WTC11 (cell line): ENCODE measurements at regions not wholly inside any gene's neighbourhood (a gene's known extent, or its start where the extent isn't known, plus 50 kb on each side); places are given as distances from the start of the nearest gene placed in this dataset.

Experiments used
- ATAC-seq: fragments of 200-7000 bp; cut with Tn5 transposase; 2 replicates; pipeline ENCODE4 v1.10.0; 2021; ENCODE audit warnings: mild to moderate bottlenecking, moderate library complexity
- CTCF ChIA-PET: fragments of 300-600 bp; sonication (Branson Sonifier 250); formaldehyde crosslinking; loops from one replicate; lab custom pipeline; 2021; ENCODE audit warnings: antibody characterized with exemption; lab: Charles Lee
- POLR2A ChIA-PET: fragments of 350-600 bp; sonication (Branson Sonifier 250); formaldehyde crosslinking; loops from one replicate; lab custom pipeline; 2021; ENCODE audit warnings: antibody characterized with exemption; lab: Charles Lee
- DNase-seq: peaks from one replicate; pipeline ENCODE4 v3.0.0; 2021; ENCODE audit warnings: low spot score
- H3K27ac Mint-ChIP-seq: 2 replicates; pipeline ENCODE4 v1.8.0; 2021; ENCODE audit warnings: mixed read lengths
- H3K27me3 Mint-ChIP-seq: 2 replicates; pipeline ENCODE4 v1.8.0; 2021; ENCODE audit warnings: low read depth, mild to moderate bottlenecking, moderate library complexity, mixed read lengths
- H3K36me3 Mint-ChIP-seq: 2 replicates; pipeline ENCODE4 v1.8.0; 2021; ENCODE audit warnings: mixed read lengths
- H3K4me1 Mint-ChIP-seq: 2 replicates; pipeline ENCODE4 v1.8.0; 2022; ENCODE audit warnings: mixed read lengths
- H3K4me3 Mint-ChIP-seq: 2 replicates; pipeline ENCODE4 v1.8.0; 2021; ENCODE audit warnings: mild to moderate bottlenecking, moderate library complexity, mixed read lengths
- H3K9me3 Mint-ChIP-seq: 2 replicates; pipeline ENCODE4 v1.8.0; 2021; ENCODE audit warnings: mixed read lengths
- CBFB ChIP-seq: sonication (generic); formaldehyde crosslinking; IDR thresholded peaks from 2 replicates; pipeline ENCODE4 v1.8.1; 2022; ENCODE audit warnings: mild to moderate bottlenecking, low read depth, missing genetic modification reagents
- CDX4 ChIP-seq: fragments of 250-450 bp; sonication (Bioruptor Pico); IDR thresholded peaks from 2 replicates; pipeline ENCODE4 v1.9.0; 2021; ENCODE audit warnings: moderate library complexity, mild to moderate bottlenecking, inconsistent platforms, borderline replicate concordance
- CREB1 ChIP-seq: sonication (generic); formaldehyde crosslinking; IDR thresholded peaks from 2 replicates; pipeline ENCODE4 v1.8.0; 2023; ENCODE audit warnings: mild to moderate bottlenecking, missing genetic modification reagents
- JUN ChIP-seq: sonication (generic); formaldehyde crosslinking; IDR thresholded peaks from 2 replicates; pipeline ENCODE4 v1.8.0; 2023; ENCODE audit warnings: mild to moderate bottlenecking, missing genetic modification reagents
- OVOL2 ChIP-seq: fragments of 250-450 bp; sonication (Bioruptor Pico); IDR thresholded peaks from 2 replicates; pipeline ENCODE4 v1.9.0; 2021; ENCODE audit warnings: mild to moderate bottlenecking, borderline replicate concordance
- RORB ChIP-seq: fragments of 250-450 bp; sonication (Bioruptor Pico); IDR thresholded peaks from 2 replicates; pipeline ENCODE4 v1.9.0; 2021; ENCODE audit warnings: mild to moderate bottlenecking
- ZNF121 ChIP-seq: sonication (generic); formaldehyde crosslinking; IDR thresholded peaks from 2 replicates; pipeline ENCODE4 v1.8.0; 2023; ENCODE audit warnings: missing genetic modification reagents
- ZNF532 ChIP-seq: fragments of 250-450 bp; sonication (Bioruptor Pico); IDR thresholded peaks from 2 replicates; pipeline ENCODE4 v1.9.0; 2021; ENCODE audit warnings: mild to moderate bottlenecking, borderline replicate concordance
- ZSCAN18 ChIP-seq: fragments of 250-450 bp; sonication (Bioruptor Pico); IDR thresholded peaks from 2 replicates; pipeline ENCODE4 v2.1.2; 2022; ENCODE audit warnings: mild to moderate bottlenecking, moderate library complexity
- TF ChIP-seq, protein P1 (sequence below): sonication (generic); formaldehyde crosslinking; IDR thresholded peaks from 2 replicates; pipeline ENCODE4 v1.8.0; 2022; ENCODE audit warnings: mild to moderate bottlenecking, missing genetic modification reagents
- TF ChIP-seq, protein P2 (sequence below): sonication (generic); formaldehyde crosslinking; IDR thresholded peaks from 2 replicates; pipeline ENCODE4 v1.8.1; 2023; ENCODE audit warnings: mild to moderate bottlenecking, missing genetic modification reagents, borderline replicate concordance
- TF ChIP-seq, protein P3 (sequence below): sonication (generic); formaldehyde crosslinking; IDR thresholded peaks from 2 replicates; pipeline ENCODE4 v1.8.1; 2023; ENCODE audit warnings: mild to moderate bottlenecking, missing genetic modification reagents

GRCh38 chr7:52831321-52831720 is 204.1 kb upstream of the POM121L12 start (continued):
- TF ChIP-seq ZNF121 (no peak), CBFB (no peak), CREB1 (CRISPR knock-in tag) (no peak)

DNA sequence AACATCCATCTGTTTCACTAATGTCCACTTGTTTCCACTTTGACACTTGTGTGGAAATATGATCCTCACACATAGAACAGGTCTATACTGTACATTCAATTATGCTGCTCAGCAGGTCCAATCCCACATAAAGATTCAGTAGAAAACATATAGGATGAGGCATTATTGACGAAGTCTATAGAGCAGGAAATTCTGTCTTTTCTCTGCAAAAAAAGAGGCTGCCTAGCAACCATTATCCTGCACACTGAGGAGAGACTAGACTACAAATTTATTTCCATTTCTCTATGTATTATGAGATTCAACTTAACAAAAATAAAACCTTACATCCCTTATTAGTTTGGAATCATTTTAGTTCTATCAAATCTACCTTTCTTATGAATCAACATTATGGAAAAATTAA is 204.6 kb upstream of the POM121L12 start:
- DNase-seq: no peak
- Mint-ChIP-seq H3K9me3 (peaks cover 14% of the 10 kb centered on the region; the same call in 1 of the 2 replicates), H3K4me1 (no peaks in the 10 kb centered on the region), H3K4me3 (no peak overlapping the region), H3K36me3 (no peaks in the 10 kb centered on the region), H3K27ac (no peak overlapping the region), H3K27me3 (no peaks in the 10 kb centered on the region)
- ChIA-PET POLR2A (no interaction called here), CTCF (no interaction called here)
- ATAC-seq: no peak
- TF ChIP-seq OVOL2 (CRISPR knock-in tag): no peak
- TF ChIP-seq, protein P1, sequence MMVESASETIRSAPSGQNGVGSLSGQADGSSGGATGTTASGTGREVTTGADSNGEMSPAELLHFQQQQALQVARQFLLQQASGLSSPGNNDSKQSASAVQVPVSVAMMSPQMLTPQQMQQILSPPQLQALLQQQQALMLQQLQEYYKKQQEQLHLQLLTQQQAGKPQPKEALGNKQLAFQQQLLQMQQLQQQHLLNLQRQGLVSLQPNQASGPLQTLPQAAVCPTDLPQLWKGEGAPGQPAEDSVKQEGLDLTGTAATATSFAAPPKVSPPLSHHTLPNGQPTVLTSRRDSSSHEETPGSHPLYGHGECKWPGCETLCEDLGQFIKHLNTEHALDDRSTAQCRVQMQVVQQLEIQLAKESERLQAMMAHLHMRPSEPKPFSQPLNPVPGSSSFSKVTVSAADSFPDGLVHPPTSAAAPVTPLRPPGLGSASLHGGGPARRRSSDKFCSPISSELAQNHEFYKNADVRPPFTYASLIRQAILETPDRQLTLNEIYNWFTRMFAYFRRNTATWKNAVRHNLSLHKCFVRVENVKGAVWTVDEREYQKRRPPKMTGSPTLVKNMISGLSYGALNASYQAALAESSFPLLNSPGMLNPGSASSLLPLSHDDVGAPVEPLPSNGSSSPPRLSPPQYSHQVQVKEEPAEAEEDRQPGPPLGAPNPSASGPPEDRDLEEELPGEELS: no peak
- TF ChIP-seq, protein P2, sequence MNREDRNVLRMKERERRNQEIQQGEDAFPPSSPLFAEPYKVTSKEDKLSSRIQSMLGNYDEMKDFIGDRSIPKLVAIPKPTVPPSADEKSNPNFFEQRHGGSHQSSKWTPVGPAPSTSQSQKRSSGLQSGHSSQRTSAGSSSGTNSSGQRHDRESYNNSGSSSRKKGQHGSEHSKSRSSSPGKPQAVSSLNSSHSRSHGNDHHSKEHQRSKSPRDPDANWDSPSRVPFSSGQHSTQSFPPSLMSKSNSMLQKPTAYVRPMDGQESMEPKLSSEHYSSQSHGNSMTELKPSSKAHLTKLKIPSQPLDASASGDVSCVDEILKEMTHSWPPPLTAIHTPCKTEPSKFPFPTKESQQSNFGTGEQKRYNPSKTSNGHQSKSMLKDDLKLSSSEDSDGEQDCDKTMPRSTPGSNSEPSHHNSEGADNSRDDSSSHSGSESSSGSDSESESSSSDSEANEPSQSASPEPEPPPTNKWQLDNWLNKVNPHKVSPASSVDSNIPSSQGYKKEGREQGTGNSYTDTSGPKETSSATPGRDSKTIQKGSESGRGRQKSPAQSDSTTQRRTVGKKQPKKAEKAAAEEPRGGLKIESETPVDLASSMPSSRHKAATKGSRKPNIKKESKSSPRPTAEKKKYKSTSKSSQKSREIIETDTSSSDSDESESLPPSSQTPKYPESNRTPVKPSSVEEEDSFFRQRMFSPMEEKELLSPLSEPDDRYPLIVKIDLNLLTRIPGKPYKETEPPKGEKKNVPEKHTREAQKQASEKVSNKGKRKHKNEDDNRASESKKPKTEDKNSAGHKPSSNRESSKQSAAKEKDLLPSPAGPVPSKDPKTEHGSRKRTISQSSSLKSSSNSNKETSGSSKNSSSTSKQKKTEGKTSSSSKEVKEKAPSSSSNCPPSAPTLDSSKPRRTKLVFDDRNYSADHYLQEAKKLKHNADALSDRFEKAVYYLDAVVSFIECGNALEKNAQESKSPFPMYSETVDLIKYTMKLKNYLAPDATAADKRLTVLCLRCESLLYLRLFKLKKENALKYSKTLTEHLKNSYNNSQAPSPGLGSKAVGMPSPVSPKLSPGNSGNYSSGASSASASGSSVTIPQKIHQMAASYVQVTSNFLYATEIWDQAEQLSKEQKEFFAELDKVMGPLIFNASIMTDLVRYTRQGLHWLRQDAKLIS (CRISPR knock-in tag): no peak
- TF ChIP-seq, protein P3, sequence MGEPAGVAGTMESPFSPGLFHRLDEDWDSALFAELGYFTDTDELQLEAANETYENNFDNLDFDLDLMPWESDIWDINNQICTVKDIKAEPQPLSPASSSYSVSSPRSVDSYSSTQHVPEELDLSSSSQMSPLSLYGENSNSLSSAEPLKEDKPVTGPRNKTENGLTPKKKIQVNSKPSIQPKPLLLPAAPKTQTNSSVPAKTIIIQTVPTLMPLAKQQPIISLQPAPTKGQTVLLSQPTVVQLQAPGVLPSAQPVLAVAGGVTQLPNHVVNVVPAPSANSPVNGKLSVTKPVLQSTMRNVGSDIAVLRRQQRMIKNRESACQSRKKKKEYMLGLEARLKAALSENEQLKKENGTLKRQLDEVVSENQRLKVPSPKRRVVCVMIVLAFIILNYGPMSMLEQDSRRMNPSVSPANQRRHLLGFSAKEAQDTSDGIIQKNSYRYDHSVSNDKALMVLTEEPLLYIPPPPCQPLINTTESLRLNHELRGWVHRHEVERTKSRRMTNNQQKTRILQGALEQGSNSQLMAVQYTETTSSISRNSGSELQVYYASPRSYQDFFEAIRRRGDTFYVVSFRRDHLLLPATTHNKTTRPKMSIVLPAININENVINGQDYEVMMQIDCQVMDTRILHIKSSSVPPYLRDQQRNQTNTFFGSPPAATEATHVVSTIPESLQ (CRISPR knock-in tag): no peak
- TF ChIP-seq ZNF532: no peak
- TF ChIP-seq JUN (CRISPR knock-in tag): no peak
- no peak for TF ChIP-seq CDX4 (CRISPR knock-in tag)
- TF ChIP-seq ZSCAN18 (CRISPR knock-in tag): no peak
- no peak for TF ChIP-seq RORB (CRISPR knock-in tag)
